HCT116 (cell line): ENCODE measurements at regions not wholly inside any gene's neighbourhood (a gene's known extent, or its start where the extent isn't known, plus 50 kb on each side); places are given as distances from the start of the nearest gene placed in this dataset.

Source experiments
- ATAC-seq: fragments of 200-7000 bp; cut with Tn5 transposase; 2 replicates; pipeline ENCODE4 v1.9.1; 2020; ENCODE audit warnings: mild to moderate bottlenecking, moderate library complexity
- BruUV-seq: library from RNA; stranded (reverse); fragments of 400-500 nt; replicated peaks from 2 replicates; lab custom pipeline; 2021; lab: Mats Ljungman, UMichigan
- CTCF ChIA-PET: fragments of 300-600 bp; sonication (Branson Sonifier 250); formaldehyde crosslinking; loops from one replicate; lab custom pipeline; 2021; ENCODE audit warnings: antibody characterized with exemption; lab: Charles Lee
- POLR2A ChIA-PET: fragments of 300-600, 350-600 bp; sonication (Branson Sonifier 250); formaldehyde crosslinking; loops from one replicate; lab custom pipeline; 2021; ENCODE audit warnings: antibody characterized with exemption; lab: Charles Lee
- RAD21 ChIA-PET, 2 experiments: fragments of 300-600 bp; sonication (Branson Sonifier 250); formaldehyde crosslinking; loops; one replicate each; lab custom pipeline; 2023; ENCODE audit warnings: low total read pairs in 2 of 2; ENCODE audit not compliant: uncharacterized antibody in 2 of 2, unreplicated experiment in 2 of 2, low non-redundant PET in 1 of 2; lab: Charles Lee
- DNase-seq: peaks from one replicate; pipeline ENCODE4 v3.0.0-alpha.2; 2010; ENCODE audit warnings: low read depth, low spot score
- H2AFZ ChIP-seq: fragments of 200-600 bp; shearing (Covaris generic), sonication (generic); 2 replicates; pipeline ENCODE4 v1.6.1; 2017; ENCODE audit warnings: low read depth, mixed run types, mixed read lengths, antibody characterized with exemption, low read length; ENCODE audit not compliant: poor library complexity, severe bottlenecking
- H3K27ac ChIP-seq: 2 replicates; pipeline ENCODE4 v1.5.1; 2012; ENCODE audit warnings: low read depth, low read length
- H3K27me3 ChIP-seq: fragments of 200-600 bp; sonication (generic); 2 replicates; pipeline ENCODE4 v1.6.1; 2016; ENCODE audit warnings: mixed run types, low read length, mixed read lengths; ENCODE audit not compliant: insufficient read depth
- H3K36me3 ChIP-seq, 2 experiments: fragments of 200-500 bp in 1 of 2; fragments of 200-600 bp in 1 of 2; sonication (Bioruptor generic) in 1 of 2; sonication (generic) in 1 of 2; 2 replicates each; pipeline versions ENCODE4 v1.5.1 to v1.6.1; 2014 to 2016; ENCODE audit warnings: low read length in 2 of 2, inconsistent platforms in 1 of 2, mixed read lengths in 1 of 2, mixed run types in 1 of 2; ENCODE audit not compliant: insufficient read depth in 2 of 2, control insufficient read depth in 1 of 2
- H3K4me1 ChIP-seq, 2 experiments: fragments of 200-600 bp in 1 of 2; sonication (generic) in 1 of 2; 2 replicates each; pipeline versions ENCODE4 v1.5.1 to v1.6.1; 2012 to 2017; ENCODE audit warnings: low read length in 2 of 2, inconsistent platforms in 1 of 2, mild to moderate bottlenecking in 1 of 2, mixed read lengths in 1 of 2, mixed run types in 1 of 2, moderate library complexity in 1 of 2; ENCODE audit not compliant: insufficient read depth in 2 of 2, control insufficient read depth in 1 of 2
- H3K4me2 ChIP-seq: fragments of 200-600 bp; sonication (generic); 2 replicates; pipeline ENCODE4 v1.6.1; 2017; ENCODE audit warnings: mixed run types, low read length, mixed read lengths
- H3K4me3 ChIP-seq, 2 experiments: fragments of 200-600 bp in 1 of 2; sonication (generic) in 1 of 2; replicated peaks in 1 of 2; 2 replicates each; pipeline ENCODE4 v1.5.1; 2011 to 2016; ENCODE audit warnings: low read length in 2 of 2, control low read depth in 1 of 2, low read depth in 1 of 2, mild to moderate bottlenecking in 1 of 2, mixed read lengths in 1 of 2, mixed run types in 1 of 2
- H3K79me2 ChIP-seq: fragments of 200-600 bp; sonication (generic); 2 replicates; pipeline ENCODE4 v1.6.1; 2017; ENCODE audit warnings: mild to moderate bottlenecking, mixed run types, low read length, moderate library complexity, mixed read lengths; ENCODE audit not compliant: insufficient read depth
- H3K9ac ChIP-seq: fragments of 200-600 bp; sonication (generic); 2 replicates; pipeline ENCODE4 v1.6.1; 2016; ENCODE audit warnings: low read length, mixed read lengths
- H3K9me2 ChIP-seq: fragments of 200-600 bp; sonication (generic), shearing (Covaris generic); 2 replicates; pipeline ENCODE4 v1.6.1; 2017; ENCODE audit warnings: mixed run types, mild to moderate bottlenecking, moderate library complexity; ENCODE audit not compliant: insufficient read depth
- H3K9me3 ChIP-seq, 2 experiments: fragments of 200-500 bp in 1 of 2; fragments of 200-600 bp in 1 of 2; sonication (Bioruptor generic) in 1 of 2; sonication (generic) in 1 of 2; 2 replicates each; pipeline ENCODE4 v1.6.1; 2014 to 2017; ENCODE audit warnings: low read length in 2 of 2, mixed read lengths in 2 of 2, inconsistent platforms in 1 of 2, low read depth in 1 of 2, mild to moderate bottlenecking in 1 of 2, mixed run types in 1 of 2, moderate library complexity in 1 of 2; ENCODE audit not compliant: control insufficient read depth in 1 of 2, insufficient read depth in 1 of 2
- H4K20me1 ChIP-seq: fragments of 200-600 bp; sonication (generic), shearing (Covaris generic); 2 replicates; pipeline ENCODE4 v1.6.1; 2017; ENCODE audit warnings: mixed run types, mild to moderate bottlenecking, moderate library complexity; ENCODE audit not compliant: insufficient read depth
- CBX3 ChIP-seq: IDR thresholded peaks from 2 replicates; pipeline ENCODE4 v1.6.1; 2012; ENCODE audit warnings: low read depth
- CEBPB ChIP-seq: IDR thresholded peaks from 2 replicates; pipeline ENCODE4 v1.6.1; 2012; ENCODE audit warnings: low read depth
- EGR1 ChIP-seq: IDR thresholded peaks from 2 replicates; pipeline ENCODE4 v1.6.1; 2012; ENCODE audit warnings: low read depth
- ELF1 ChIP-seq: IDR thresholded peaks from 2 replicates; pipeline ENCODE4 v1.6.1; 2012; ENCODE audit warnings: low read depth, borderline replicate concordance
- EZH2 ChIP-seq: fragments of 200-600 bp; sonication (generic); IDR thresholded peaks from 2 replicates; pipeline ENCODE4 v1.6.1; 2017; ENCODE audit warnings: antibody characterized with exemption, mixed run types
- EZH2phosphoT487 ChIP-seq: fragments of 200-600 bp; IDR thresholded peaks from 2 replicates; pipeline ENCODE4 v1.6.1; 2018; ENCODE audit warnings: antibody characterized with exemption, borderline replicate concordance
- FOSL1 ChIP-seq: IDR thresholded peaks from 2 replicates; pipeline ENCODE4 v1.6.1; 2012; ENCODE audit warnings: low read depth
- POLR2A ChIP-seq: IDR thresholded peaks from 2 replicates; pipeline ENCODE4 v1.7.0; 2011; ENCODE audit warnings: borderline replicate concordance; ENCODE audit not compliant: insufficient read depth, insufficient read length; ENCODE audit errors: extremely low read depth
- RAD21 ChIP-seq: IDR thresholded peaks from 2 replicates; pipeline ENCODE4 v1.6.1; 2012; ENCODE audit warnings: low read depth, mild to moderate bottlenecking
- SP1 ChIP-seq: IDR thresholded peaks from 2 replicates; pipeline ENCODE4 v1.6.1; 2012; ENCODE audit warnings: low read depth
- SRF ChIP-seq: IDR thresholded peaks from 2 replicates; pipeline ENCODE4 v1.6.1; 2012; ENCODE audit warnings: low read depth
- TCF7L2 ChIP-seq: IDR thresholded peaks from 2 replicates; pipeline ENCODE4 v1.7.0; 2011; ENCODE audit warnings: borderline replicate concordance, inconsistent platforms; ENCODE audit not compliant: insufficient read depth, insufficient read length; ENCODE audit errors: extremely low read depth
- ZNF274 ChIP-seq: fragments of 200-500 bp; sonication (Bioruptor generic); IDR thresholded peaks from 2 replicates; pipeline ENCODE4 v1.6.1; 2014; ENCODE audit warnings: mild to moderate bottlenecking, low read depth, low read length, inconsistent platforms
- intact Hi-C: fragments of 100-400 bp; cut with micrococcal nuclease; formaldehyde crosslinking; loops from 2 replicates; pipeline ENCODE4 v1.10.0; 2022
- TF ChIP-seq, protein P1 (sequence below): IDR thresholded peaks from 2 replicates; pipeline ENCODE4 v1.6.1; 2012
- TF ChIP-seq, protein P2 (sequence below): IDR thresholded peaks from 2 replicates; pipeline ENCODE4 v1.6.1; 2012
- TF ChIP-seq, protein P3 (sequence below), 3 experiments: fragments of 200-600 bp in 1 of 3; sonication (generic) in 1 of 3; IDR thresholded peaks in 2 of 3; conservative IDR thresholded peaks in 1 of 3; 2 replicates each; pipeline ENCODE4 v1.5.1; 2012 to 2017; ENCODE audit warnings: low read depth in 2 of 3, low read length in 2 of 3, antibody characterized with exemption in 1 of 3, borderline replicate concordance in 1 of 3, control low read depth in 1 of 3, mild to moderate bottlenecking in 1 of 3, mixed read lengths in 1 of 3, mixed run types in 1 of 3, moderate library complexity in 1 of 3; ENCODE audit not compliant: insufficient read depth in 1 of 3

DNA sequence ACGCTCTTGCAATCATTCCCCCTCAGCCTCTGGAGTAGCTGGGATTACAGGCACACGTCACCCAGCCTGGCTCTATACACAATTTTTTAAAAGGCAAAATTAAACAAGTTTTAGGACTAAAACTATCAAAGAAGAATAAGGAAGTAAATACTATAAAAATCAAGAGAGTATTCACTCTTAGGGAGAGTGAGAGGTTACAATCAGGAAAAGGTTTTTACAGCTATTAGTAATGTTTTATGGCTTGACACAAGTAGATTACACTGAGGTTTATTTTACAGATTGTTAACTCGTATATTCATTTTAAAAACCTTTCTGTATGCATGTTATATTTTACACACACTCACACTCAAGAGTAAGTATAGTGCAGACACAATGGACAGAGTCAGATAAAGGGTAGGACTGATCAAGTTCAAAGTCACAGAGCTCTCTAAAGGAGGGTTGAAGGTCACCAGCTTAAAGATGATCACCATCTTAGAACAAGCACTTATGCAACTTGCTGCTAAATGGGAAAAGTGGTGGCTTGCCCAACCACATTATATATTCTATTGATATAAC, 77.9 kb upstream of the MAN1A2 start:
- H3K27me3 ChIP-seq: no peaks in the 10 kb centered on the region
- no peaks in the 10 kb centered on the region for H4K20me1 ChIP-seq
- no peaks in the 10 kb centered on the region for H3K4me1 ChIP-seq
- no peaks in the 10 kb centered on the region for H3K79me2 ChIP-seq
- H3K9me3 ChIP-seq: no peaks in the 10 kb centered on the region
- POLR2A ChIA-PET: no interaction called here
- no peak overlapping the region for H3K9ac ChIP-seq
- TF ChIP-seq CEBPB: no peak
- TF ChIP-seq CBX3: no peak
- TF ChIP-seq RAD21: no peak
- TF ChIP-seq, protein P1, sequence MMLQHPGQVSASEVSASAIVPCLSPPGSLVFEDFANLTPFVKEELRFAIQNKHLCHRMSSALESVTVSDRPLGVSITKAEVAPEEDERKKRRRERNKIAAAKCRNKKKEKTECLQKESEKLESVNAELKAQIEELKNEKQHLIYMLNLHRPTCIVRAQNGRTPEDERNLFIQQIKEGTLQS: no peak
- no peak for TF ChIP-seq FOSL1
- no peak for TF ChIP-seq ZNF274
- no peak for TF ChIP-seq EGR1
- TF ChIP-seq, protein P2, sequence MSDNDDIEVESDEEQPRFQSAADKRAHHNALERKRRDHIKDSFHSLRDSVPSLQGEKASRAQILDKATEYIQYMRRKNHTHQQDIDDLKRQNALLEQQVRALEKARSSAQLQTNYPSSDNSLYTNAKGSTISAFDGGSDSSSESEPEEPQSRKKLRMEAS: no peak
- no peak for TF ChIP-seq POLR2A
- no peak for TF ChIP-seq EZH2
- no peak for TF ChIP-seq EZH2phosphoT487
- no peak for TF ChIP-seq SRF
- TF ChIP-seq, all 23 proteins: peak for 0
- CTCF ChIA-PET: interaction anchor here (0.8 kb wide), 1 partner anchor 160 kb away, joined by 3 read pairs; no protein-coding TSS in a partner anchor
- Histone ChIP-seq H3K4me2 (no peak overlapping the region), H3K27ac (no peak overlapping the region), H3K9me2 (no peaks in the 10 kb centered on the region), H2AFZ (no peak overlapping the region), H3K4me3 (no peak overlapping the region), H3K36me3 (no peaks in the 10 kb centered on the region)
- RAD21 ChIA-PET: no interaction called here
- ATAC-seq (no peak), DNase-seq (no peak)
- intact Hi-C loops: no loop called here
- no TSS peak for BruUV-seq

DNA sequence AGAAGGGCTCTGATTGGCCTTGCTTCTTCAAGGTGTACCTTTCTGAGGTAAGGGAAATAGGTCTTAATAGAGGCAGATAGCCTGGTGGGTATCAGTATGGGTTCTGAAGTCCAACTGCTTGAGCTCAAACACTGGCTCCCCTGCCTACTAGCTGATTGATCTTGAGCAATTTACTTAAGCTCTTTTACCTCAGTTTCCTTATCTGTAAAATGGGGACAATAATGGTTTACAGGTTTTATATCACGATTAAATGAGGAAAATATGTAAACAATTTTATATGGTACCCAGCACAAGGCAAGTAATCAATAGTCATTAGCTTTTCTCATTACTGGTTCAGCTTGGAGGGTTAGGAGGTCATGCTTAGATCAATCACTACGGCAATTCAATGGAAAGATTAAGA, 75.8 kb upstream of the VTCN1 start:
- TF ChIP-seq, protein P2: no peak
- TF ChIP-seq SP1 (no peak), POLR2A (no peak), RAD21 (no peak), TCF7L2 (no peak), ELF1 (no peak), CEBPB (no peak), CBX3 (no peak)
- TF ChIP-seq, protein P3, sequence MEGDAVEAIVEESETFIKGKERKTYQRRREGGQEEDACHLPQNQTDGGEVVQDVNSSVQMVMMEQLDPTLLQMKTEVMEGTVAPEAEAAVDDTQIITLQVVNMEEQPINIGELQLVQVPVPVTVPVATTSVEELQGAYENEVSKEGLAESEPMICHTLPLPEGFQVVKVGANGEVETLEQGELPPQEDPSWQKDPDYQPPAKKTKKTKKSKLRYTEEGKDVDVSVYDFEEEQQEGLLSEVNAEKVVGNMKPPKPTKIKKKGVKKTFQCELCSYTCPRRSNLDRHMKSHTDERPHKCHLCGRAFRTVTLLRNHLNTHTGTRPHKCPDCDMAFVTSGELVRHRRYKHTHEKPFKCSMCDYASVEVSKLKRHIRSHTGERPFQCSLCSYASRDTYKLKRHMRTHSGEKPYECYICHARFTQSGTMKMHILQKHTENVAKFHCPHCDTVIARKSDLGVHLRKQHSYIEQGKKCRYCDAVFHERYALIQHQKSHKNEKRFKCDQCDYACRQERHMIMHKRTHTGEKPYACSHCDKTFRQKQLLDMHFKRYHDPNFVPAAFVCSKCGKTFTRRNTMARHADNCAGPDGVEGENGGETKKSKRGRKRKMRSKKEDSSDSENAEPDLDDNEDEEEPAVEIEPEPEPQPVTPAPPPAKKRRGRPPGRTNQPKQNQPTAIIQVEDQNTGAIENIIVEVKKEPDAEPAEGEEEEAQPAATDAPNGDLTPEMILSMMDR (IDR thresholded peaks at IDR 0.05 in 2 of 3, conservative IDR thresholded peaks at IDR 0.05 in 1 of 3; ENCODE audit: borderline replicate concordance in 1 of 3, insufficient read depth in 1 of 3, low read depth in 2 of 3, low read length in 2 of 3): no peak
- no peak overlapping the region for H3K9ac ChIP-seq
- H3K9me2 ChIP-seq: no peaks in the 10 kb centered on the region
- no peaks in the 10 kb centered on the region for H3K36me3 ChIP-seq
- no peaks in the 10 kb centered on the region for H3K9me3 ChIP-seq
- H2AFZ ChIP-seq: no peak overlapping the region
- H3K79me2 ChIP-seq: no peaks in the 10 kb centered on the region
- no peaks in the 10 kb centered on the region for H3K27me3 ChIP-seq
- H4K20me1 ChIP-seq: no peaks in the 10 kb centered on the region
- H3K4me1 ChIP-seq: no peaks in the 10 kb centered on the region
- no TSS peak for BruUV-seq
- CTCF ChIA-PET: interaction anchor here (1.2 to 3.9 kb wide), 3 partner anchors 137 to 226 kb away, joined by 3 to 101 read pairs (median 28); partner anchors contain the start of gene TTF2
- POLR2A ChIA-PET: no interaction called here
- ATAC-seq (no peak), DNase-seq (no peak)
- no peak overlapping the region for H3K4me2 ChIP-seq
- H3K27ac ChIP-seq: no peak overlapping the region
- no peak overlapping the region for H3K4me3 ChIP-seq
- intact Hi-C loops: no loop called here
- RAD21 ChIA-PET: interaction anchor here in 1 of 2 experiments (1.7 kb wide), 1 partner anchor 219 kb away, joined by 3 read pairs; no protein-coding TSS in a partner anchor
